GM12878 (cell line): ENCODE measurements at regions not wholly inside any gene's neighbourhood (a gene's known extent, or its start where the extent isn't known, plus 50 kb on each side); places are given as distances from the start of the nearest gene placed in this dataset.

Experiments used
- ATAC-seq: fragments of 200-7000 bp; cut with Tn5 transposase; 3 replicates; pipeline ENCODE4 v1.9.1; 2020; ENCODE audit warnings: mild to moderate bottlenecking, moderate library complexity
- BruUV-seq: library from RNA; stranded (reverse); fragments of 400-500 nt; replicated peaks from 2 replicates; lab custom pipeline; 2021; lab: Mats Ljungman, UMichigan
- CTCF ChIA-PET: fragments of 300-600 bp; sonication (Branson Sonifier 250); formaldehyde crosslinking; extraction: SDS; loops from one replicate; lab custom pipeline; 2021; ENCODE audit warnings: inconsistent platforms; lab: Yijun Ruan, JAX
- POLR2A ChIA-PET: fragments of 350-600 bp; formaldehyde crosslinking; extraction: SDS; loops from one replicate; lab custom pipeline; 2021; ENCODE audit warnings: inconsistent platforms; lab: Charles Lee
- RAD21 ChIA-PET: fragments of 300-600 bp; sonication (Branson Sonifier 250); formaldehyde crosslinking; loops from one replicate; lab custom pipeline; 2023; ENCODE audit warnings: antibody characterized with exemption; ENCODE audit not compliant: unreplicated experiment; lab: Charles Lee
- SMC1A ChIA-PET: fragments of 300-600 bp; sonication (Branson Sonifier 250); formaldehyde crosslinking; loops from one replicate; lab custom pipeline; 2023; ENCODE audit not compliant: unreplicated experiment, uncharacterized antibody; lab: Charles Lee
- DNase-seq: peaks from one replicate; pipeline ENCODE4 v3.0.0-alpha.2; 2011; ENCODE audit warnings: low read depth, low spot score
- FAIRE-seq: peaks from 3 replicates; lab custom pipeline; 2011; peaks lifted over from hg19 to GRCh38; lab: Jason Lieb, UNC
- H2AFZ ChIP-seq: 2 replicates; pipeline ENCODE4 v1.6.0; 2011; ENCODE audit warnings: low read depth, low read length, control low read depth; ENCODE audit not compliant: control insufficient read depth
- H3K27ac ChIP-seq: 2 replicates; pipeline ENCODE4 v1.5.1; 2011; ENCODE audit warnings: control low read depth; ENCODE audit not compliant: control insufficient read depth, insufficient read depth
- H3K27me3 ChIP-seq, 2 experiments: replicated peaks in 1 of 2; 2 replicates each; pipeline versions ENCODE4 v1.6.0 to v1.6.1; 2011; ENCODE audit warnings: low read length in 1 of 2; ENCODE audit not compliant: control insufficient read depth in 2 of 2, insufficient read depth in 2 of 2
- H3K36me3 ChIP-seq, 2 experiments: 2 replicates each; pipeline ENCODE4 v1.5.1; 2011; ENCODE audit warnings: low read length in 1 of 2; ENCODE audit not compliant: control insufficient read depth in 2 of 2, insufficient read depth in 2 of 2
- H3K4me1 ChIP-seq: 2 replicates; pipeline ENCODE4 v1.6.1; 2011; ENCODE audit warnings: mild to moderate bottlenecking, low read length, moderate library complexity, mixed read lengths; ENCODE audit not compliant: control insufficient read depth, insufficient read depth
- H3K4me2 ChIP-seq: 2 replicates; pipeline ENCODE4 v1.6.0; 2011; ENCODE audit warnings: control low read depth; ENCODE audit not compliant: control insufficient read depth, insufficient read depth
- H3K4me3 ChIP-seq: fragments of 200-600 bp; sonication (generic); 2 replicates; pipeline ENCODE4 v1.5.1; 2016
- H3K79me2 ChIP-seq: 2 replicates; pipeline ENCODE4 v1.6.0; 2011; ENCODE audit warnings: low read length; ENCODE audit not compliant: control insufficient read depth, insufficient read depth
- H3K9ac ChIP-seq: 2 replicates; pipeline ENCODE4 v1.8.0; 2011; ENCODE audit warnings: low read length, control low read depth, mixed read lengths; ENCODE audit not compliant: control insufficient read depth, insufficient read depth
- H3K9me3 ChIP-seq: replicated peaks from 3 replicates; pipeline ENCODE4 v1.5.1; 2011; ENCODE audit warnings: mild to moderate bottlenecking, low read length; ENCODE audit not compliant: control insufficient read depth, insufficient read depth
- H4K20me1 ChIP-seq: 2 replicates; pipeline ENCODE4 v1.6.0; 2011; ENCODE audit not compliant: control insufficient read depth, insufficient read depth
- CHD4 ChIP-seq: fragments of 200-600 bp; sonication (generic); IDR thresholded peaks from 2 replicates; pipeline ENCODE4 v1.6.1; 2016; ENCODE audit warnings: mild to moderate bottlenecking
- CREM ChIP-seq: IDR thresholded peaks from 2 replicates; pipeline ENCODE4 v1.6.1; 2014; ENCODE audit warnings: antibody characterized with exemption, low read depth
- GATAD2B ChIP-seq: fragments of 450-650 bp; conservative IDR thresholded peaks from 2 replicates; pipeline ENCODE4 v1.6.1; 2017; ENCODE audit warnings: low read depth, mild to moderate bottlenecking, moderate library complexity
- HCFC1 ChIP-seq: fragments of 150-350 bp; IDR thresholded peaks from 2 replicates; pipeline ENCODE4 v1.6.1; 2014; ENCODE audit warnings: low read length
- HDAC6 ChIP-seq: fragments of 200-600 bp; sonication (generic); IDR thresholded peaks from one replicate; pipeline ENCODE4 v1.8.0; 2017; ENCODE audit warnings: antibody characterized with exemption; ENCODE audit not compliant: unreplicated experiment
- IKZF2 ChIP-seq, 2 experiments: fragments of 450-650 bp; IDR thresholded peaks; 2 replicates each; pipeline ENCODE4 v1.6.1; 2017; ENCODE audit warnings: mild to moderate bottlenecking in 2 of 2, moderate library complexity in 2 of 2
- KDM1A ChIP-seq: fragments of 200-600 bp; sonication (generic); IDR thresholded peaks from 2 replicates; pipeline ENCODE4 v1.6.1; 2016; ENCODE audit warnings: borderline replicate concordance
- KLF5 ChIP-seq: fragments of 450-650 bp; IDR thresholded peaks from 2 replicates; pipeline ENCODE4 v1.6.1; 2014; ENCODE audit warnings: mild to moderate bottlenecking; ENCODE audit not compliant: partially characterized antibody
- MEF2A ChIP-seq: IDR thresholded peaks from 2 replicates; pipeline ENCODE4 v1.6.1; 2011; ENCODE audit warnings: low read depth, mild to moderate bottlenecking, low read length, moderate library complexity; ENCODE audit not compliant: insufficient read depth
- MTA3 ChIP-seq: IDR thresholded peaks from 2 replicates; pipeline ENCODE4 v1.6.1; 2012; ENCODE audit warnings: low read length, inconsistent platforms, borderline replicate concordance
- RAD21 ChIP-seq: IDR thresholded peaks from 2 replicates; pipeline ENCODE4 v1.6.1; 2011; ENCODE audit warnings: mild to moderate bottlenecking, low read depth, low read length, moderate library complexity; ENCODE audit not compliant: insufficient read depth
- RBBP5 ChIP-seq: fragments of 200-600 bp; sonication (generic); conservative IDR thresholded peaks from 2 replicates; pipeline ENCODE4 v1.6.1; 2016
- SMAD1 ChIP-seq: fragments of 450-650 bp; IDR thresholded peaks from 2 replicates; pipeline ENCODE4 v1.6.1; 2018; ENCODE audit warnings: mild to moderate bottlenecking, low read depth; ENCODE audit not compliant: partially characterized antibody
- SP1 ChIP-seq: IDR thresholded peaks from one replicate; pipeline ENCODE4 v1.6.1; 2011; ENCODE audit warnings: low read depth, low read length
- YBX1 ChIP-seq: fragments of 450-650 bp; IDR thresholded peaks from 2 replicates; pipeline ENCODE4 v1.6.1; 2016; ENCODE audit warnings: antibody characterized with exemption
- WGBS: methylation state at CpG from one replicate; pipeline ENCODE4 v1.1.6; 2016; ENCODE audit warnings: low lambda C conversion rate; ENCODE audit not compliant: insufficient replicate concordance, insufficient coverage; ENCODE audit errors: missing lambda C conversion rate; 5-methylcytosine and 5-hydroxymethylcytosine counted together
- in situ Hi-C: fragments of 300-500 bp; cut with MboI; formaldehyde crosslinking; loops from 9 replicates; pipeline ENCODE4 v1.14.3; 2018; ENCODE audit warnings: mixed read lengths
- intact Hi-C: fragments of 100-400 bp; cut with micrococcal nuclease; formaldehyde crosslinking; loops from one replicate; pipeline ENCODE4 v1.14.2; 2022; ENCODE audit not compliant: unreplicated experiment
- TF ChIP-seq, protein P1 (sequence below): fragments of 450-650 bp; IDR thresholded peaks from 2 replicates; pipeline ENCODE4 v1.6.1; 2017; ENCODE audit warnings: low read depth, mild to moderate bottlenecking, moderate library complexity
- TF ChIP-seq, protein P2 (sequence below): IDR thresholded peaks from 2 replicates; pipeline ENCODE4 v1.6.1; 2011; ENCODE audit warnings: low read depth, low read length, improper control_type of control experiment, borderline replicate concordance
- TF ChIP-seq, protein P3 (sequence below): IDR thresholded peaks from 2 replicates; pipeline ENCODE4 v1.6.1; 2011; ENCODE audit warnings: mild to moderate bottlenecking, low read depth, low read length, moderate library complexity; ENCODE audit not compliant: insufficient replicate concordance
- TF ChIP-seq, protein P4 (sequence below): fragments of 450-650 bp; IDR thresholded peaks from 2 replicates; pipeline ENCODE4 v1.6.1; 2017; ENCODE audit warnings: mild to moderate bottlenecking, moderate library complexity

DNA sequence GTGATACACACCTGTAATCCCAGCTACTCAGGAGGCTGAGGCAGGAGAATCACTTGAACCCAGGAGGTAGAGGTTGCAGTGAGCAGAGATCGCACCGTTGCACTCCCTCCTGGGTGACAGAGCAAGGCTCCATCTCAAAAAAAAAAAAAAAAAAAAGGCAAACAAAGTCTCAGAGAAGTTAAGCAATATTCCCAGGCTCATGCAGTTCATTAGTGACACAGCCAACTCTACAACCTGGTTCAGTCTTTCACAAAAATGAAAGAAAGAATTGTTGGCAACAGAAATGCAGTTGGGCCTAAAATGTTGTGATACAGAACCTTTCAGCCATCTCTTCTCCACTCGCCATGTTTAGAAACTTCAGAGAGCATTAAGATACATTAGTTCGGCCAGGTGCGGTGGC, 242.1 kb downstream of the LTN1 start:
- ChIA-PET CTCF (no interaction called here), RAD21 (interaction anchor here (0.7 kb wide), 1 partner anchor 236 kb away, joined by 3 read pairs; no protein-coding TSS in a partner anchor)
- no peak overlapping the region for H3K4me3 ChIP-seq
- H3K79me2 ChIP-seq, result no peaks in the 10 kb centered on the region
- TF ChIP-seq SP1, result no peak
- TF ChIP-seq HCFC1, result no peak
- no peak for TF ChIP-seq CREM
- TF ChIP-seq KDM1A, result no peak
- TF ChIP-seq HDAC6, result no peak
- TF ChIP-seq, protein P1, sequence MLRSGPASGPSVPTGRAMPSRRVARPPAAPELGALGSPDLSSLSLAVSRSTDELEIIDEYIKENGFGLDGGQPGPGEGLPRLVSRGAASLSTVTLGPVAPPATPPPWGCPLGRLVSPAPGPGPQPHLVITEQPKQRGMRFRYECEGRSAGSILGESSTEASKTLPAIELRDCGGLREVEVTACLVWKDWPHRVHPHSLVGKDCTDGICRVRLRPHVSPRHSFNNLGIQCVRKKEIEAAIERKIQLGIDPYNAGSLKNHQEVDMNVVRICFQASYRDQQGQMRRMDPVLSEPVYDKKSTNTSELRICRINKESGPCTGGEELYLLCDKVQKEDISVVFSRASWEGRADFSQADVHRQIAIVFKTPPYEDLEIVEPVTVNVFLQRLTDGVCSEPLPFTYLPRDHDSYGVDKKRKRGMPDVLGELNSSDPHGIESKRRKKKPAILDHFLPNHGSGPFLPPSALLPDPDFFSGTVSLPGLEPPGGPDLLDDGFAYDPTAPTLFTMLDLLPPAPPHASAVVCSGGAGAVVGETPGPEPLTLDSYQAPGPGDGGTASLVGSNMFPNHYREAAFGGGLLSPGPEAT, result no peak
- TF ChIP-seq, protein P2, sequence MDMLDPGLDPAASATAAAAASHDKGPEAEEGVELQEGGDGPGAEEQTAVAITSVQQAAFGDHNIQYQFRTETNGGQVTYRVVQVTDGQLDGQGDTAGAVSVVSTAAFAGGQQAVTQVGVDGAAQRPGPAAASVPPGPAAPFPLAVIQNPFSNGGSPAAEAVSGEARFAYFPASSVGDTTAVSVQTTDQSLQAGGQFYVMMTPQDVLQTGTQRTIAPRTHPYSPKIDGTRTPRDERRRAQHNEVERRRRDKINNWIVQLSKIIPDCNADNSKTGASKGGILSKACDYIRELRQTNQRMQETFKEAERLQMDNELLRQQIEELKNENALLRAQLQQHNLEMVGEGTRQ, result no peak
- no peak for TF ChIP-seq RAD21
- TF ChIP-seq RBBP5, result no peak
- TF ChIP-seq KLF5, result no peak
- no peak for TF ChIP-seq IKZF2 (IDR thresholded peaks at IDR 0.05)
- no peak for TF ChIP-seq CHD4
- TF ChIP-seq, protein P3, sequence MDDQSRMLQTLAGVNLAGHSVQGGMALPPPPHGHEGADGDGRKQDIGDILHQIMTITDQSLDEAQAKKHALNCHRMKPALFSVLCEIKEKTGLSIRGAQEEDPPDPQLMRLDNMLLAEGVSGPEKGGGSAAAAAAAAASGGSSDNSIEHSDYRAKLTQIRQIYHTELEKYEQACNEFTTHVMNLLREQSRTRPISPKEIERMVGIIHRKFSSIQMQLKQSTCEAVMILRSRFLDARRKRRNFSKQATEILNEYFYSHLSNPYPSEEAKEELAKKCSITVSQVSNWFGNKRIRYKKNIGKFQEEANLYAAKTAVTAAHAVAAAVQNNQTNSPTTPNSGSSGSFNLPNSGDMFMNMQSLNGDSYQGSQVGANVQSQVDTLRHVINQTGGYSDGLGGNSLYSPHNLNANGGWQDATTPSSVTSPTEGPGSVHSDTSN, result no peak
- TF ChIP-seq, protein P4, sequence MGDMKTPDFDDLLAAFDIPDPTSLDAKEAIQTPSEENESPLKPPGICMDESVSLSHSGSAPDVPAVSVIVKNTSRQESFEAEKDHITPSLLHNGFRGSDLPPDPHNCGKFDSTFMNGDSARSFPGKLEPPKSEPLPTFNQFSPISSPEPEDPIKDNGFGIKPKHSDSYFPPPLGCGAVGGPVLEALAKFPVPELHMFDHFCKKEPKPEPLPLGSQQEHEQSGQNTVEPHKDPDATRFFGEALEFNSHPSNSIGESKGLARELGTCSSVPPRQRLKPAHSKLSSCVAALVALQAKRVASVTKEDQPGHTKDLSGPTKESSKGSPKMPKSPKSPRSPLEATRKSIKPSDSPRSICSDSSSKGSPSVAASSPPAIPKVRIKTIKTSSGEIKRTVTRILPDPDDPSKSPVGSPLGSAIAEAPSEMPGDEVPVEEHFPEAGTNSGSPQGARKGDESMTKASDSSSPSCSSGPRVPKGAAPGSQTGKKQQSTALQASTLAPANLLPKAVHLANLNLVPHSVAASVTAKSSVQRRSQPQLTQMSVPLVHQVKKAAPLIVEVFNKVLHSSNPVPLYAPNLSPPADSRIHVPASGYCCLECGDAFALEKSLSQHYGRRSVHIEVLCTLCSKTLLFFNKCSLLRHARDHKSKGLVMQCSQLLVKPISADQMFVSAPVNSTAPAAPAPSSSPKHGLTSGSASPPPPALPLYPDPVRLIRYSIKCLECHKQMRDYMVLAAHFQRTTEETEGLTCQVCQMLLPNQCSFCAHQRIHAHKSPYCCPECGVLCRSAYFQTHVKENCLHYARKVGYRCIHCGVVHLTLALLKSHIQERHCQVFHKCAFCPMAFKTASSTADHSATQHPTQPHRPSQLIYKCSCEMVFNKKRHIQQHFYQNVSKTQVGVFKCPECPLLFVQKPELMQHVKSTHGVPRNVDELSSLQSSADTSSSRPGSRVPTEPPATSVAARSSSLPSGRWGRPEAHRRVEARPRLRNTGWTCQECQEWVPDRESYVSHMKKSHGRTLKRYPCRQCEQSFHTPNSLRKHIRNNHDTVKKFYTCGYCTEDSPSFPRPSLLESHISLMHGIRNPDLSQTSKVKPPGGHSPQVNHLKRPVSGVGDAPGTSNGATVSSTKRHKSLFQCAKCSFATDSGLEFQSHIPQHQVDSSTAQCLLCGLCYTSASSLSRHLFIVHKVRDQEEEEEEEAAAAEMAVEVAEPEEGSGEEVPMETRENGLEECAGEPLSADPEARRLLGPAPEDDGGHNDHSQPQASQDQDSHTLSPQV, result no peak
- no peak for TF ChIP-seq MTA3
- TF ChIP-seq SMAD1, result no peak
- TF ChIP-seq GATAD2B, result no peak
- TF ChIP-seq MEF2A, result no peak
- TF ChIP-seq YBX1, result no peak
- TF ChIP-seq, all 136 proteins: peak for 0
- ChIA-PET POLR2A (no interaction called here), SMC1A (no interaction called here)
- H3K9me3 ChIP-seq, result no peaks in the 10 kb centered on the region
- intact Hi-C loops, result no loop called here
- FAIRE-seq (no peak), ATAC-seq (no peak), DNase-seq (no peak)
- H3K4me2 ChIP-seq, result no peak overlapping the region
- no peaks in the 10 kb centered on the region for H3K27me3 ChIP-seq
- H3K27ac ChIP-seq, result no peak overlapping the region
- BruUV-seq, result no TSS peak
- H3K4me1 ChIP-seq, result no peaks in the 10 kb centered on the region; the same call in 1 of the 2 replicates
- no peaks in the 10 kb centered on the region for H3K36me3 ChIP-seq
- H2AFZ ChIP-seq, result no peak overlapping the region
- in situ Hi-C loops, result no loop called here
- WGBS, result 60% methylated on average over 5 of the region's 5 CpGs
- H4K20me1 ChIP-seq, result no peaks in the 10 kb centered on the region
- H3K9ac ChIP-seq, result no peak overlapping the region
